K562 (cell line): ENCODE measurements at regions not wholly inside any gene's neighbourhood (a gene's known extent, or its start where the extent isn't known, plus 50 kb on each side); places are given as distances from the start of the nearest gene placed in this dataset.

Experiments used
- CBX3 ChIP-seq, 2 experiments: IDR thresholded peaks; 1 replicate in 1 of 2; 2 replicates in 1 of 2; pipeline ENCODE4 v1.6.1; 2012; ENCODE audit warnings: inconsistent platforms in 2 of 2, low read length in 2 of 2, borderline replicate concordance in 1 of 2, control low read depth in 1 of 2
- CCNT2 ChIP-seq: IDR thresholded peaks from 2 replicates; pipeline ENCODE4 v1.6.1; 2011; ENCODE audit warnings: borderline replicate concordance, low read depth, mild to moderate bottlenecking, moderate library complexity, mixed read lengths, low read length; ENCODE audit not compliant: insufficient read length; ENCODE audit errors: extremely low read depth
- CREB3L1 ChIP-seq: fragments of 450-650 bp; IDR thresholded peaks from 2 replicates; pipeline ENCODE4 v1.6.1; 2014; ENCODE audit warnings: low read depth, mild to moderate bottlenecking, moderate library complexity, borderline replicate concordance
- CSDE1 ChIP-seq, 2 experiments: fragments of 450-650 bp; IDR thresholded peaks; 2 replicates each; pipeline ENCODE4 v1.6.1; 2016; ENCODE audit warnings: mild to moderate bottlenecking in 1 of 2
- CXXC5 ChIP-seq: fragments of 250-450 bp; sonication (Bioruptor Pico); IDR thresholded peaks from 2 replicates; pipeline ENCODE4 v1.8.0; 2022; ENCODE audit warnings: inconsistent platforms, mild to moderate bottlenecking, moderate library complexity
- ESRRA ChIP-seq: fragments of 450-650 bp; IDR thresholded peaks from 2 replicates; pipeline ENCODE4 v1.6.1; 2014; ENCODE audit warnings: low read depth, mild to moderate bottlenecking, moderate library complexity, borderline replicate concordance
- FOSL1 ChIP-seq: fragments of 200-800 bp; sonication (Bioruptor generic); conservative IDR thresholded peaks from 2 replicates; pipeline ENCODE4 v1.6.1; 2016; ENCODE audit warnings: missing genetic modification characterization, missing compliant biosample characterization
- HDAC3 ChIP-seq: fragments of 450-650 bp; IDR thresholded peaks from 2 replicates; pipeline ENCODE4 v1.6.1; 2018; ENCODE audit warnings: borderline replicate concordance, mild to moderate bottlenecking, moderate library complexity; ENCODE audit not compliant: partially characterized antibody
- HMBOX1 ChIP-seq: sonication (generic); IDR thresholded peaks from 2 replicates; pipeline ENCODE4 v1.6.1; 2016
- KDM2B ChIP-seq: fragments of 250-450 bp; sonication (Bioruptor Pico); IDR thresholded peaks from 2 replicates; pipeline ENCODE4 v1.8.0; 2021; ENCODE audit warnings: mild to moderate bottlenecking, moderate library complexity
- L3MBTL2 ChIP-seq: fragments of 450-650 bp; IDR thresholded peaks from 2 replicates; pipeline ENCODE4 v1.6.1; 2016; ENCODE audit warnings: mild to moderate bottlenecking, moderate library complexity
- NCOR1 ChIP-seq: fragments of 450-650 bp; IDR thresholded peaks from 2 replicates; pipeline ENCODE4 v1.6.1; 2016; ENCODE audit warnings: mild to moderate bottlenecking, moderate library complexity
- PATZ1 ChIP-seq: fragments of 250-450 bp; sonication (Bioruptor Pico); IDR thresholded peaks from 2 replicates; pipeline ENCODE4 v1.5.0; 2020; ENCODE audit warnings: mild to moderate bottlenecking, borderline replicate concordance
- PHF20 ChIP-seq: fragments of 450-650 bp; IDR thresholded peaks from 2 replicates; pipeline ENCODE4 v1.6.1; 2018; ENCODE audit not compliant: partially characterized antibody
- POLR2H ChIP-seq: IDR thresholded peaks from 2 replicates; pipeline ENCODE4 v1.6.1; 2016; ENCODE audit warnings: missing genetic modification characterization, low read depth, mild to moderate bottlenecking, control low read depth, missing compliant biosample characterization, moderate library complexity
- RBM39 ChIP-seq: fragments of 200-400 bp; formaldehyde crosslinking; optimal IDR thresholded peaks from 2 replicates; pipeline ENCODE3; 2018; ENCODE audit warnings: low read depth, low read length
- SP1 ChIP-seq: sonication (generic); formaldehyde crosslinking; IDR thresholded peaks from 2 replicates; pipeline ENCODE4 v1.8.1; 2022; ENCODE audit warnings: mild to moderate bottlenecking, missing genetic modification reagents
- TAF9B ChIP-seq: fragments of 450-650 bp; IDR thresholded peaks from 2 replicates; pipeline ENCODE4 v1.6.1; 2018; ENCODE audit warnings: mild to moderate bottlenecking; ENCODE audit not compliant: partially characterized antibody
- ZBTB26 ChIP-seq: fragments of 450-650 bp; formaldehyde crosslinking; IDR thresholded peaks from 2 replicates; pipeline ENCODE4 v1.4.0; 2022; ENCODE audit warnings: missing genetic modification characterization
- ZNF134 ChIP-seq: fragments of 250-450 bp; sonication (Bioruptor Pico); conservative IDR thresholded peaks from 2 replicates; pipeline ENCODE4 v1.4.0; 2020
- ZNF282 ChIP-seq: sonication (generic); formaldehyde crosslinking; IDR thresholded peaks from 2 replicates; pipeline ENCODE4 v1.8.1; 2023; ENCODE audit warnings: missing genetic modification reagents
- ZNF740 ChIP-seq, 3 experiments: fragments of 200-800 bp in 1 of 3; sonication (Bioruptor generic) in 1 of 3; sonication (generic) in 1 of 3; formaldehyde crosslinking in 1 of 3; IDR thresholded peaks; 2 replicates each; pipeline versions ENCODE4 v1.6.1 to v1.8.0; 2016 to 2022; ENCODE audit warnings: mild to moderate bottlenecking in 2 of 3, missing compliant biosample characterization in 2 of 3, missing genetic modification characterization in 2 of 3, missing genetic modification reagents in 1 of 3

- TF ChIP-seq HDAC3: no peak
- no peak for TF ChIP-seq HMBOX1
- no peak for TF ChIP-seq ZBTB26 (CRISPR knock-in tag)
- TF ChIP-seq KDM2B (CRISPR knock-in tag): no peak
- peak; percentile 60; the same call in 1 of the 2 replicates for TF ChIP-seq PATZ1 (CRISPR knock-in tag)
- no peak for TF ChIP-seq RBM39
- no peak for TF ChIP-seq CCNT2
- peak; percentile 64 for TF ChIP-seq CXXC5
- TF ChIP-seq CSDE1 (IDR thresholded peaks at IDR 0.05): no peak
- TF ChIP-seq ZNF740 (CRISPR knock-in tag; IDR thresholded peaks at IDR 0.05): 0 out of 2 replicates have a peak, but pooled peaks have one; percentile 47
- peak in 1 of 2 experiments; percentile 20; a peak in 1 of 4 replicates for TF ChIP-seq ZNF740 (tag; IDR thresholded peaks at IDR 0.05)
- TF ChIP-seq ZNF282: no peak
- no peak for TF ChIP-seq SP1 (CRISPR knock-in tag)
- no peak for TF ChIP-seq PHF20
- TF ChIP-seq L3MBTL2: peak; percentile 98
- TF ChIP-seq POLR2H (tag): no peak
- TF ChIP-seq ZNF134 (CRISPR knock-in tag): peak; percentile 82
- peak; percentile 40; the same call in 1 of the 2 replicates for TF ChIP-seq CREB3L1
- peak; percentile 67 for TF ChIP-seq NCOR1
- TF ChIP-seq CBX3 (IDR thresholded peaks at IDR 0.05; ENCODE audit: borderline replicate concordance in 1 of 2, low read length in 2 of 2): peak in 1 of 2 experiments; percentile 41; a peak in 1 of 3 replicates
- TF ChIP-seq FOSL1: peak; percentile 94
- no peak for TF ChIP-seq ESRRA
- peak; percentile 77 for TF ChIP-seq TAF9B
These were observed 54.5 kb upstream of the GATA2 start (continued) for GRCh38 chr3:128547368-128547987.
